ENCODE measurements at regions not wholly inside any gene's neighbourhood (a gene's known extent, or its start where the extent isn't known, plus 50 kb on each side); places are given as distances from the start of the nearest gene placed in this dataset.

GRCh38 chr2:39874236-39874635 lies 95.2 kb upstream of the THUMPD2 start:
- no peaks in the 10 kb centered on the region for H3K79me2 ChIP-seq (ENCODE audit: control insufficient read depth, insufficient read depth, low read length)
- TF ChIP-seq ZBTB9 (CRISPR knock-in tag; IDR thresholded peaks at IDR 0.05): no peak
- TF ChIP-seq ZNF707 (CRISPR knock-in tag; conservative IDR thresholded peaks at IDR 0.05): no peak
- no peak for TF ChIP-seq ARID1B (IDR thresholded peaks at IDR 0.05)
- TF ChIP-seq ZNF644 (tag; IDR thresholded peaks at IDR 0.05; ENCODE audit: low read depth): no peak
- TF ChIP-seq SNRNP70 (optimal IDR thresholded peaks at IDR 0.05; ENCODE audit: low read depth, low read length): no peak
- TF ChIP-seq ZNF740 (CRISPR knock-in tag; IDR thresholded peaks at IDR 0.05): no peak
- no peak for TF ChIP-seq ZNF740 (tag; IDR thresholded peaks at IDR 0.05)
- no peak for TF ChIP-seq CREB1 (IDR thresholded peaks at IDR 0.05)
- no peak for TF ChIP-seq CREB1 (CRISPR knock-in tag; IDR thresholded peaks at IDR 0.05)
- TF ChIP-seq CXXC5 (CRISPR knock-in tag; IDR thresholded peaks at IDR 0.05): no peak
- TF ChIP-seq ZNF184 (CRISPR knock-in tag; IDR thresholded peaks at IDR 0.05): no peak
- no peak for TF ChIP-seq CGGBP1 (CRISPR knock-in tag; IDR thresholded peaks at IDR 0.05)
- no peak for TF ChIP-seq ZNF589 (CRISPR knock-in tag; IDR thresholded peaks at IDR 0.05; ENCODE audit: low read depth)
- no peak for TF ChIP-seq HMGN3 (IDR thresholded peaks at IDR 0.05; ENCODE audit: borderline replicate concordance, extremely low read depth, insufficient read length, low read depth, low read length)

More at GRCh38 chr2:39874236-39874635, 95.2 kb upstream of the THUMPD2 start:
- no peak overlapping the region for H3K4me3 ChIP-seq
- H3K9me3 ChIP-seq (replicated peaks; ENCODE audit: control insufficient read depth, insufficient read depth, low read depth, low read length): no peaks in the 10 kb centered on the region
- no peak for ATAC-seq
- POLR2A ChIA-PET: no interaction called here
- WGBS (ENCODE audit: insufficient coverage, low coverage, missing lambda C conversion rate): 0% methylated on average over 4 of the region's 4 CpGs
- no peak overlapping the region for H3K27ac ChIP-seq (ENCODE audit: extremely low read depth, low read depth, low read length)
- no peaks in the 10 kb centered on the region for H3K4me1 ChIP-seq (replicated peaks in 1 of 2; ENCODE audit: control insufficient read depth in 2 of 2, insufficient read depth in 2 of 2, low read length in 2 of 2)
- no peak for FAIRE-seq
- H2AFZ ChIP-seq (ENCODE audit: low read depth, low read length): no peak overlapping the region
- in situ Hi-C loops (cut with MboI): no loop called here
- intact Hi-C loops (cut with micrococcal nuclease): no loop called here
- DNase-seq (ENCODE audit: extremely low read depth in 1 of 4, low spot score in 3 of 4): no peak
- CTCF ChIA-PET (ENCODE audit: low intra/inter-chr PET ratio): no interaction called here
- no peaks in the 10 kb centered on the region for H3K36me3 ChIP-seq (ENCODE audit: control insufficient read depth, insufficient read depth, low read length)
- H3K4me2 ChIP-seq (ENCODE audit: insufficient read depth, low read length): no peak overlapping the region
- H3K9ac ChIP-seq (ENCODE audit: insufficient read depth in 1 of 2, low read depth in 2 of 2, low read length in 2 of 2): no peak overlapping the region
- peaks cover 0 to 6% of the 10 kb centered on the region in 2 experiments; a peak in 2 of 5 replicates for H3K27me3 ChIP-seq (ENCODE audit: control insufficient read depth in 2 of 2, insufficient read depth in 2 of 2, low read length in 2 of 2)
- BruUV-seq (replicated peaks): no TSS peak
- H4K20me1 ChIP-seq (replicated peaks; ENCODE audit: control insufficient read depth, insufficient read depth, low read length): no peaks in the 10 kb centered on the region
- H3K9me1 ChIP-seq (ENCODE audit: control insufficient read depth, insufficient read depth, low read length): no peaks in the 10 kb centered on the region
